GM06990 (cell line): ENCODE measurements at regions not wholly inside any gene's neighbourhood (a gene's known extent, or its start where the extent isn't known, plus 50 kb on each side); places are given as distances from the start of the nearest gene placed in this dataset.

ENCODE experiments used
- DNase-seq: peaks from one replicate; pipeline ENCODE4 v3.0.0-alpha.2; 2011; ENCODE audit not compliant: insufficient read length; ENCODE audit errors: extremely low read depth
- H3K27me3 ChIP-seq: replicated peaks from 2 replicates; pipeline ENCODE4 v1.6.0; 2011; ENCODE audit warnings: low read length; ENCODE audit not compliant: control insufficient read depth, insufficient read depth
- H3K36me3 ChIP-seq: 2 replicates; pipeline ENCODE4 v1.5.1; 2011; ENCODE audit warnings: low read length; ENCODE audit not compliant: control insufficient read depth, insufficient read depth
- H3K4me3 ChIP-seq: replicated peaks from 2 replicates; pipeline ENCODE4 v1.5.1; 2011; ENCODE audit warnings: low read depth, mild to moderate bottlenecking, control low read depth, low read length
- CTCF ChIP-seq: IDR thresholded peaks from 2 replicates; pipeline ENCODE4 v1.5.1; 2011; ENCODE audit warnings: low read length, control low read depth, mild to moderate bottlenecking, inconsistent platforms; ENCODE audit not compliant: insufficient read depth, poor library complexity, severe bottlenecking

GRCh38 chr14:27367345-27367744, 769.5 kb upstream of the NOVA1 start:
- no peak for TF ChIP-seq CTCF
- Histone ChIP-seq H3K4me3 (no peak overlapping the region), H3K36me3 (no peaks in the 10 kb centered on the region), H3K27me3 (no peaks in the 10 kb centered on the region)
- DNase-seq: no peak

GRCh38 chr14:27370074-27370473, 772.2 kb upstream of the NOVA1 start:
- DNase-seq: no peak
- no peaks in the 10 kb centered on the region for H3K36me3 ChIP-seq
- no peak overlapping the region for H3K4me3 ChIP-seq
- TF ChIP-seq CTCF: no peak
- H3K27me3 ChIP-seq: no peaks in the 10 kb centered on the region

GRCh38 chr14:27370775-27371174, 772.9 kb upstream of the NOVA1 start:
- no peak for DNase-seq
- Histone ChIP-seq H3K27me3 (no peaks in the 10 kb centered on the region), H3K4me3 (no peak overlapping the region), H3K36me3 (no peaks in the 10 kb centered on the region)
- TF ChIP-seq CTCF: no peak

- no peak for DNase-seq
- no peak overlapping the region for H3K4me3 ChIP-seq
- no peaks in the 10 kb centered on the region for H3K27me3 ChIP-seq
- TF ChIP-seq CTCF: no peak
- no peaks in the 10 kb centered on the region for H3K36me3 ChIP-seq
Observed at GRCh38 chr14:27371209-27371608, 773.4 kb upstream of the NOVA1 start.

- no peak for DNase-seq
- Histone ChIP-seq H3K27me3 (no peaks in the 10 kb centered on the region), H3K4me3 (no peak overlapping the region), H3K36me3 (no peaks in the 10 kb centered on the region)
- TF ChIP-seq CTCF: no peak
Observed at GRCh38 chr14:27371868-27372267, 774.0 kb upstream of the NOVA1 start.

- no peak overlapping the region for H3K4me3 ChIP-seq
- TF ChIP-seq CTCF: no peak
- no peaks in the 10 kb centered on the region for H3K27me3 ChIP-seq
- H3K36me3 ChIP-seq: no peaks in the 10 kb centered on the region
- no peak for DNase-seq
Observed at GRCh38 chr14:27372771-27373170, 774.9 kb upstream of the NOVA1 start.
